CD4-positive, alpha-beta T cell treated with Interleukin-17A for 1 hour (primary cell): ENCODE measurements at regions not wholly inside any gene's neighbourhood (a gene's known extent, or its start where the extent isn't known, plus 50 kb on each side); places are given as distances from the start of the nearest gene placed in this dataset.
A peak's percentile ranks its signal among the peaks of the same experiment; 100 is the strongest.

Experiments used
- DNase-seq: peaks from one replicate; pipeline ENCODE4 v3.0.0-alpha.2; 2020

DNA sequence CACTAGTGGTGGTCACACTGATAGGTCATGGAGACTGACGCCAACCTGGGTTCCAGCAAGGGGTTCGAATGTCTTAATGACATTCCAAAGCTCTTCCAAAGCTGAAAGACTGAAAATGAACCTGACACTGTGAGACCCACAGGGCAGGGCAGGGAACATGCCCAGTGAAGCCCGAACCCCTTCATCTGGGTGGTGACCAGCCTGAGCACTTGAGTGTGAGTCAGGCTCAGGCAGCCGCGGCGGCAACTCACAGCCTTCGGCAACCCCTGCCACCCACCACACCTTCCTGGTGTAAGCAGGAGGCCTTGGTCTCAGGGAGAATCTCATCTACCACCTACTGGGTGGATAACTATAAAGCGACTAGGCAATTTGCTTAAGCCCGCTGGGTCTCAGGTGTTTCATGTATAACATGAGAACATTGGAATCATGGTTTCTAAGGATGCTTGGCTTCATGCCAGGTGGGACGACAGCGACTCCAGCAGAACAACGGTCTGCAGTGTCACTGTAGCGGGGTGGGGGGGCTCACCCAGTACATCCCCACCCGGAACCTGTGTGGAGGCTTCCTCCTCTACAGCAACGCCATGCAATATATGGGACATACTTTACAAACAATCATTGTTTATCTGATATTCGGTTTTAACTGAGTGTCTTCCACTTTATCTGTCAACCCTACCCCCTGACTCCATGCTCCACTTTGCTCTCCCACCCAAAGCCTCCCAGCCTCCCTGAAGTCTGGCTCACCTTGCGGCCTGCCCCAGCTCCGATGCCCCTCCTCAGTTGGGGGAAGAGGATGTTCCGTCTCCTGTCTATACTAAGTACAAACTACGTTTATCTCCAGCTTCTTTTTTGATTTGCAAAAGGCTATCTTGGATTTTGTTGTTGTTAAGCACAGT is 125.0 kb upstream of the MEF2A start:
- DNase-seq: no peak

- no peak for DNase-seq
These were observed 124.4 kb upstream of the MEF2A start for GRCh38 chr15:99441444-99441800.

DNA sequence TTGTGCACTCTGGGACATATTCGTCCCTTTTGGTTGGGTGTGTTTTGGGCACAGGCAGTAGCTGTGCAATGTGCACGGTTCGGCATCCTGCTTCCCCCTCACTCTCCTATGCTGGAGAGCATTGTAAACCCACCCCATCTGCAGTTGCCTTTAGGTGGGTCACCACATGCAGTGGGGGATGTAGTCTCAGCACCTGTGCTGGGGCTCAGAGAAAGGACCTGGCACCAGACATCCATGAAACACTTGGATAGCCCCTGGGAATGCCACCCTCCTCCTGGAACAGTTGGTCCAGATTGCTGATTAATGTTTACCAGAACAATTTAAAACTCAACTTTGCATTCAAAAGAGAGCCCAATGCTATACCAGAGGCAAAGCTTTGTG is 123.9 kb upstream of the MEF2A start:
- DNase-seq: no peak

DNA sequence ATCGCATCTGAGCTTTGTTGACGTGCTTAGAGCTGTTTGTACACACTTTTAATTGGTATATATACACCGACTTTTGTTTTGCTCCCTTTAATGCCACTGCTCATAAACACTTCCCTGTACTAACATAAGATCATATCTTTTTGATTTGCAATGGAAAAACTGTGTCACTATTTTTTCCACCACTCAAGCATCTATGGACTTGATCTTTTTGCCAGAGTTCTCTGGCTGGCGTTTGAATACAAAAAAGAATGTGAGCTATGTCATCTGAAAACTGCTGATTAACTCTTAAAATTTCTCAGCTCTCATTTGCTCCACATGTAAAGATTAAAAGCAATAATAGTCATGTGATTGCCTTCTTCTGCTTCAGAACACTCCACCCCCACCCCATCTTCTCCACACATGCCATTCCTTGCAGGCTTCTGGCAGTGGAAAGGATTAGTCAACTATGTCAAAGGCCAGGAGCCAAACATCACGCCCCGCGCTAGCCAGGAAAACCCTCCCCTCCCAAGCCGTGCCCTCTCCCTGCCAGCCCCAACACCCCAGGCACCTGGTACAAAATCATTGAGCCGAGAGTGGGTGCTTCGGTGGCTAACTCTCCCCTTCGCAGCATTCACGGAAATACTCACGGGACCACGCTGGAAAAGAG is 123.4 kb upstream of the MEF2A start:
- no peak for DNase-seq

- DNase-seq: no peak
These were observed 122.6 kb upstream of the MEF2A start for GRCh38 chr15:99443056-99443756.

- DNase-seq: peak; percentile 40
These were observed 121.9 kb upstream of the MEF2A start for GRCh38 chr15:99443768-99444446.

DNA sequence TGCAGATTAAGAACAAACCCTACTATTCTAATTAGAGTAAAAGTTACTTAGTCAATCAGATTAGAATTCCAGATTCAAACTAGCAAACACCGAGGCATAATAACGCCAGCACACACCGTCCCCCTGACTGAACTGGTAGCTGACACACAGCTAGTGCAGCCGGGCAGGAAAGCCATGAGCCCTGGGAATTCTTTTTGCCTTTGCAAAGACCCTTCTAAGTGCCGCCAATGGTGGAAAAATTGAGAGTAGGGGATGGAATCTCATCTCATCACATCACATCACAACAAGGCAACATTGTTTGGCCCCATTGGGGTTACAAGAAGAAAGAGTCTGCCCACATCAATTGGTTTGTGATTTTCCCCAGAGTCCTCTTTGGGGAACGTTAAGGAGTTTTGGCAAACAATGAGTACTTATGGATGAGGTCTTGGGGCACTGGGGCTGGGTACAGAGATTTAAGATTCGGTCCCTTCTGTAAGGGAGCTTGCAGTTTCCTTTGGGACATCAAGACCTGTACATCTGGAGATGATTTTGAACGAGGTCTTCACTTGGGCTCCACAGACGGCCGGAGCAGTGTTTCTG is 120.4 kb upstream of the MEF2A start:
- DNase-seq: no peak

DNA sequence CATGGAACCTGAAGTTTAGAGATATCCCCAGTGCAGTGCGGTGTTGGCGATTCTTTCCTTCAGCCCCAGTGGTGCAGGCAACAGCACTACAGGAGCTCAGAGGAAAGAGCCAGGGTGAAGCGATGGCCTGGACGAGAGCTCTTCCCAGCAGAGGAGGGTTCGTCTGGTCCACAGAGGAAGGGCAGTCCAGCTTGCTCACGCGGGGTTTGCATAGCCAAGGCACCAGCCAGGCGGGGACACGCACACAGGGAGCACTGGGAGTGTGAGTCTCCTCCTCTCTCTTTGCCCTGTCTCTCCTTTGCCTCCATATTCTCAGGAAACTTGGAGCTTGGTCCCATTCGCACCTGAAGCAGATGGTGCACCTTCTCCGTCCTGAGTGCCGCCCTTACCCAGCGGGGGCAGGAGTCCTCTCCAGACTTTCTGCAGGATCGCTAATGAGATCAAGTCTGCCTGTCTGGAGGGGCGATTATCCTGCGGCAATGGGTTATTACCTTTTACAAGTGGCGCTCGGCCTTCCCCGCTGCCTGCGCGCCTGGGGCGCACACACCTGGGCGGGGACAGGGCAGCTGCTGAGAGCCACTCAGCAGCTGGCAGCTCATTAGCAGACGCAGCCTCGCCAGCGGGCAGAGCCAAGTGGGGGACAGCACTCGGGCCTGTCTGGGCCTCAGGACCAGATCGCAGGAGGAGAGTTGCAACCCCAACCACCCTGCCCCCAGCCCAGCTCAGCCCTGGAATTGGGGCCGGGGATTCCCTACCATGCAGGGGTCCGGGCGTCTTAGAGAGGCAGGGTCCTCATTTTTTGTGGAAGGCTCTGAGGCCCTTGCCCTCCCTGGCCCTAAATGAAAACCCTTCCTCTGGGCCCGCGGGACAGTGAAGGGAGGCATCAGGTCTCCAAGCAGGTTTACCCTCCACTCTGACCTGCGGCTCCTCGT is 119.0 kb upstream of the MEF2A start:
- DNase-seq: no peak

DNA sequence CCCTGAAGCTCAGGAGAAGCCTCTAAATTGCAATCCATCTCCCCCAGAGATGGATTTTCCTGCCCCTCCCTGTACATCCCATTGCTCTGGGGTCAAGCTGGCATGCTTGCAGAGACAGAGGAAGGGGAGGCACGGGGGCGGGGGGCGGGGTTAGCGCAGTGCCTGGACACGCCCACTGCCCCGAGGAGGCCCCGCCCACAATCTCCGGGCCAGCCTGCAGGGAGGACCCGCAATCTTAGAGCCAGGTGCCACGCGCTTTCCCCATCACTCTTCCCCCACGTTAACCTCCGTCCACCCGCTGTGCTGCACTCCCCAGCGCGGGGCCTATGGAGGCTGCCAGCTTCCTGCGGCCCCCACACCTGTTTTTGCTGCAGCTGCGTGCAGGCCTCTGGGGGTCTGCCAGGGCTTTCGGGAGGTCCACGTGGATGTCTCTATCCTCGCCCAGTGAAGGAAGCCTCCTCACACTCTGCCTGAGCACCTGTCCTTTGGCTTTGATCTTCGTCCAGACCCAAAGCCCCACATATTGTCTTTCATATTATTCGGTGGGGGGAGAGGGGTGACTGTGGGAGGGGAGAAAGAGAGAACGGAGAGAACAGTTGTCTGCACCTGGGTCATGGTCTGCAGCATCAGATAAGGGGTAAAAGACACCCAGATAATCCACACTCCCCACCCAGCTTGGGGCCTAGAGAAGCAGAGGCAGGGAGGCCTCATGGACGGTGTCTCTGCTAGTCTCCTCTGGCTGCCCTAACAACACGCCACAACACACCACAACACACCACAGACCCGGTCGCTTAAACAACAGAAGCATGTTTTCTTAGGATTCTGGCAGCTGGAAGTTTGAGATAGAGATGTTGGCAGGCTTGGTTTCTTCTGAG is 118.0 kb upstream of the MEF2A start:
- no peak for DNase-seq

GRCh38 chr15:99449514-99449913 is 116.3 kb upstream of the MEF2A start:
- DNase-seq: no peak

- DNase-seq: peak; percentile 68
These were observed 114.9 kb upstream of the MEF2A start for GRCh38 chr15:99450896-99451358.

- no peak for DNase-seq
These were observed 114.3 kb upstream of the MEF2A start for GRCh38 chr15:99451484-99451883.

DNA sequence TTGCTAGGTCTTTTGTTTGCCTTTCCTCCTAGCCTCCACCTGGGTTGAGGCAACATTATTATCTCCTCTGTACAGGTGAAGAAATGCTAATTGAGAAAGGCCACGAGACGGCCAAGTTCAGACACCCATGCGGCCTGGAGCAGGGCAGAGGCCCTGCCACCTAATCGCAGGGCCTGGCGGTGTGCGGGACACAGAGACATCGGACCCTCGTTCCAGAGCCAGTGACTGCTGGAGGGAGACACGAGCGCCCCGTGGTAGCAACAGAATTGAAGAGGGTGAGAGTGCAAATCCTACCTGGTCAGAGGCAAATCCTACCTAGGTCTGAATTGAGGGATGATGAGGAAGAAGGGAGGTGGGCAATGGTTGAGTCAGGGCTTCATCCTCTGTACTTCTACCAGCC is 113.8 kb upstream of the MEF2A start:
- no peak for DNase-seq

DNA sequence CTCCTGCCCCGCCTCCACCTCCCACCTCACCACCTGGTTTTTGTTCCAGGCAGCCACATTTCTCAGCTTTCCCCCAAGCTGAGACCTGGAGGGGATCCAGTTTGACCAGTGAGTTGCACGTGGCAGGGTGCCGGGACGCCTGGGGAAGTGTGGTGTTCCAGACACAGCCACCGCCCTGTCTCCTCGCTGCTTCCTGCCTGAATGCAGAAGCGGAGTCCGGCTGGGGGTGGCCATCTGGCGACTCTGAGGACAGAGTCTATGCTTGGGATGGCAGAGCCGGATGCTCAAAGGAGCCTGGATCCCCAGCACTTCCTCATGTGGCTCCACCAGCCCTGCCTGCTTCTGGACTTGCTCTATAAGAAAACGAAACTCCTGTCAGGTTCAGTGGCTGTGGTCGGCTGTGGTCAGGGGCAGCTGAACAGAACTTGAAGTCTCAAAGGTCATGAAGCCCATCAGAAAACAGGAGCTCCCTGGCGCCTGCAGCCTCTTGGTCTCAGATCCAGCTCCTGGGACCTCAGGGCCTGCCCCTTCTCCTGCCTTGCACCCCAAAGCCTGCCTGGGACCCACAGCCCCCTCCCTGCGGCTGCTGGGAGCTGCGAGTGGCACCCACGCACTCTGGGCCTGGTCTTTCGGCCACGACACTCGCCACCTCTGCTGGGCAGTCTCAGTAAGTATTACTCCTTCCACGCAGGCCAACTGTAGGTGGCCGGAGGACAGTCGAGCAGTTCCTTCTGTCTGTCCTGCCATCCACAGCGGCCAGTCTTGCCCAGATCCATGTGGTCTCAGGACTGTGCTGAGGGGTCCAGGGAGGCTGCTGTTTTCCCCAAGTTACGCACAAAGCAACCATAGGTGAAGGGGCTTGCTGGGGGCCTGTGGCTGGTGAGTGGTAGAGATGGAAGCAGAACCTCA is 112.8 kb upstream of the MEF2A start:
- peak; percentile 19 for DNase-seq

- DNase-seq: no peak
These were observed 112.2 kb upstream of the MEF2A start for GRCh38 chr15:99453637-99454030.

DNA sequence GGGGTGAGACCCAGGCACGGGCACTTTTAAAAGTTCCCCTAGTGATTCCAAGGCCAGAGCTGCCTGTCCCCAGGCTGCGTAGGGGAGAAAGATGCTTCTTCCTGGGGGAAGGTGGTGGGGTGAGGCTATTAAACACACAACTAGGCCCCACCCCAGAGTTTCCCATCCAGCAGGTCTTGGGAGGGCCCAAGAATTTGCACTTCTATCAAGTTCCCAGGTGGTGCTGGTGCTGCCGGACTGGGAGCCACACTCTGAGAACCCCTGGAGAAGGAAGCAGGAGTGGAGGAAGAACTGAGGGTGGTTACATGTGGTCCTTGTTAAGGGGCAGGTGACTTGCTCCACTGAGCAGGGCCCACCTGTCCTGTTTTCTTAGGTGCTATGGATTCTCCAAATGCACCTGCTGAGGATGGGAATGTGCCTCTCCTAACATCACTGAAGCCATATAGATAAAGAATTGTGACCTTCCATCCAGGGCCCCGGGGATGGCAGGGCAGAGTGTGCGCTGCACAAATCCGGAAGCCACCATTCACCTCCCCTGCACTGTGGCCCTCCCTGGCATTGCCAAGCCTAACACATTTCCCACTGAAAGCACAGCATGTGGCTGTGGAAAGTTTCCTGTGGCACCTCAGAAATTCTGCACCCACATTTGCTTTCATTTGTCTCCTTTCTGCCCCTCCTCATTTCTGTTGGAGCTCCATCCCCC is 111.5 kb upstream of the MEF2A start:
- no peak for DNase-seq

- DNase-seq: no peak
These were observed 110.6 kb upstream of the MEF2A start for GRCh38 chr15:99454941-99455788.

DNA sequence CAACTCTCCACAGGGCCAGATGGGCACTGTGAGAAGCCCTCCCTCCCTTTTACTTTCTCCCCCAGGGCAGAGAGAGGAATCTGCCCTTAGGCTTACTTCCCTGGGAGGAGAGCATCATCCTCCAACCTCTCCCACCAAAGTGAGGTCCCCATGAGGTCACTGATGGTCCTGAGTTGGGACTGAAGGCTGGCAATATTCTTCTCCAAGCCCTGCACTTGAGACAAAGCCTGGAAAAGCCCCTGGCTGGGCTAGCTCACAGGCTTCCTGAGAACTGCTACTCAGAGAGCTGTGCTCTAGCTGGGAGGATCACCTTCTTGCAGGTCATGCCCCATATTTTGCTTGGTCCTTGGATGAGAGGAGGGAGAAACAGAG is 110.0 kb upstream of the MEF2A start:
- DNase-seq: no peak
